ENCODE measurements at regions not wholly inside any gene's neighbourhood (a gene's known extent, or its start where the extent isn't known, plus 50 kb on each side); places are given as distances from the start of the nearest gene placed in this dataset.

- no peak for DNase-seq (ENCODE audit: low read depth)
- H3K4me3 ChIP-seq (ENCODE audit: low read depth, low read length): no peak overlapping the region
- no peak for TF ChIP-seq CTCF (conservative IDR thresholded peaks at IDR 0.05; ENCODE audit: low read depth, low read length)
Observed at GRCh38 chr18:39276764-39277163, 1711.2 kb upstream of the CELF4 start.

GRCh38 chr18:39274535-39274934, 1708.9 kb upstream of the CELF4 start:
- H3K4me3 ChIP-seq (ENCODE audit: low read depth, low read length): no peak overlapping the region
- DNase-seq (ENCODE audit: low read depth): peak; percentile 76
- TF ChIP-seq CTCF (conservative IDR thresholded peaks at IDR 0.05; ENCODE audit: low read depth, low read length): peak; percentile 50

- H3K4me3 ChIP-seq (ENCODE audit: low read depth, low read length): no peak overlapping the region
- TF ChIP-seq CTCF (conservative IDR thresholded peaks at IDR 0.05; ENCODE audit: low read depth, low read length): no peak
- DNase-seq (ENCODE audit: low read depth): no peak
Observed at GRCh38 chr18:39272230-39272629, 1706.6 kb upstream of the CELF4 start.

DNA sequence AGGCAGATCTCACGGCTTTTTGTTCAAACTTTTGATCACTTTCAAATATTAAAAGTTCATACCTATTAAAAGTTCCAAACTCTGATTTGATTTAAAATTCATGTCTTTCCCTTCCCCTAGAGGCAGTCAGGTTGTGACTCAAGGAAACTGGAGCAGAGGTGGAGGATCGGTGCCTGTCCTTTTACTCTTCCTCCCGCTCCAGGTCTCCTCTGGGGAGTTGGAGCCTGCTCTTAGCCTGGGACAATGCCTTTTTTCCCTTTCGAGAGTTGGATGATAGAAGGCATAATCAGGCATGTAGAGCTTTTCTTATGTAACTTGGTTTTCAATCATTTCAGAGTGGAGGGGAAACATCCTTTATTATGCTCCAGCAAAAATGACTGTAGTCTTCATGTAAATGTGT, 1706.1 kb upstream of the CELF4 start:
- DNase-seq (ENCODE audit: low read depth): no peak
- no peak for TF ChIP-seq CTCF (conservative IDR thresholded peaks at IDR 0.05; ENCODE audit: low read depth, low read length)
- H3K4me3 ChIP-seq (ENCODE audit: low read depth, low read length): no peak overlapping the region

DNA sequence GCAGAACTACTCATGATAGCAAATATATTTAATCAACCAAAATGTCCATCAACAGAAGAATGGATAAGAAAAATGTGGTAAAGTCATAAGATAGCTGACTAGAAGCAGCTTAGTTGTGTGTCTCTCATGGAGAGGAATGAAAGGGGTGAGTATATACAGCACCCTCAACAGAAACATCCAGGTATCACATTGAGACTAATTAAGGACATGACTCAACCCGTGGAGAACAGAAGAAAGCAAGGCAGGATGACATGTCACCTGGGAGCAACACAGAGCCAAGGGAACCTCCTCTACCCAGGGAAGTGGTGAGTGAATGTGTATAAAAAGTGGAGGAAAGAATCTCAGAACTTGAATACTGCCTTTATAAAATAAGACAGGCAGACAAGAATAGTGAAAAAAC, 1695.0 kb upstream of the CELF4 start:
- TF ChIP-seq CTCF (conservative IDR thresholded peaks at IDR 0.05; ENCODE audit: low read depth, low read length): no peak
- H3K4me3 ChIP-seq (ENCODE audit: low read depth, low read length): no peak overlapping the region
- no peak for DNase-seq (ENCODE audit: low read depth)

DNA sequence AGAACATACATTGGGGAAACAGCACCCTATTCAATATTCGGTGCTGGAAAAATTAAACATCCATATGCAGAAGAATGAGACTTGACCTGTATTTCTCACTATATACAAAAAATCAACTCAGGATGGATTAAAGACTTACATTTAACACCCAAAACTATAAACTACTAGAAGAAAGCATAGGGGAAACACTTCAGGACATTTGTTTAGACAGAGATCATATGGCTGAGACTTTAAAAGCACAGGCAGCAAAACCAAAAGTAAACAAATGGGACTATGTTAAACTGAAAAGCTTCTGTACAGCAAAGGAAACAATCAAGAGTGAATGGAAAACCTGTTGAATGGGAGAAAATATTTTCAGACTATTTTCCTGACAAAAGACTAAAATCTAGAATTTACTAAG, 1694.1 kb upstream of the CELF4 start:
- no peak for DNase-seq (ENCODE audit: low read depth)
- no peak overlapping the region for H3K4me3 ChIP-seq (ENCODE audit: low read depth, low read length)
- TF ChIP-seq CTCF (conservative IDR thresholded peaks at IDR 0.05; ENCODE audit: low read depth, low read length): no peak

DNA sequence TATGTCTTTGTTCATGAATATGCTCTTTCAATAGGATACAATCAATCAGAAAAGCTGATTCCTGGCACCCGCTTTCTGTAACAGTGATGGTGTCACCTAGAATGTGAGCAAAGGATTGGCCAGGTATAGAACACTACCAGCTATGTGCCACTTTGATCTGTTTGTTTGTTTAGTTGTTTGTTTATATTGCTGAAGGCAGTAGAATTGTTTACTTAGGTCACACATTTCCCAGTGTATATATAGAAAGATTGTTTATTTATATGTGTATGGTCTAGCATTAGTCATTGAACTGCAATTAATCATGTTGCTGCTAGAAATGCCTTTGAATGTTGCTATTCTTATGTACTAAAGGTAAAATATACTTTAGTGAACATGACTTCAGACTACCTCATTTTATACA, 1678.6 kb upstream of the CELF4 start:
- DNase-seq (ENCODE audit: low read depth): no peak
- TF ChIP-seq CTCF (conservative IDR thresholded peaks at IDR 0.05; ENCODE audit: low read depth, low read length): no peak
- no peak overlapping the region for H3K4me3 ChIP-seq (ENCODE audit: low read depth, low read length)
